Peyer's patch (tissue), 4 donors: ENCODE measurements at regions not wholly inside any gene's neighbourhood (a gene's known extent, or its start where the extent isn't known, plus 50 kb on each side); places are given as distances from the start of the nearest gene placed in this dataset.

Experiments
- DNase-seq, 3 donors: peaks; one replicate each; pipeline ENCODE4 v3.0.0-alpha.2; 2017 to 2019
- H3K27ac ChIP-seq, 4 donors: fragments of 200-600 bp; sonication (generic); one replicate each; pipeline ENCODE4 v1.5.1; 2016 to 2019
- H3K27me3 ChIP-seq, 2 donors: fragments of 200-600 bp; sonication (generic); one replicate each; pipeline ENCODE4 v1.5.1; 2019
- H3K36me3 ChIP-seq, 3 donors: fragments of 200-600 bp; sonication (generic); one replicate each; pipeline ENCODE4 v1.5.1; 2016 to 2019
- H3K4me1 ChIP-seq, 4 donors: fragments of 200-600 bp; sonication (generic); one replicate each; pipeline ENCODE4 v1.5.1; 2016 to 2019
- H3K4me3 ChIP-seq, 4 donors: fragments of 200-600 bp; sonication (generic); 1 replicate in 3 of 4; 2 replicates in 1 of 4; pipeline ENCODE4 v1.5.1; 2016 to 2019; ENCODE audit warnings: mild to moderate bottlenecking in 1 of 4
- H3K9me3 ChIP-seq, 4 donors: fragments of 200-600 bp; sonication (generic); one replicate each; pipeline ENCODE4 v1.5.1; 2016 to 2019; ENCODE audit warnings: mild to moderate bottlenecking in 1 of 4
- CTCF ChIP-seq, 6 experiments: fragments of 450-650 bp in 4 of 6; fragments of 200-600 bp in 2 of 6; sonication (generic) in 1 of 6; IDR thresholded peaks; one replicate each; pipeline ENCODE4 v1.5.1; 2017 to 2019; ENCODE audit warnings: antibody characterized with exemption in 6 of 6, mild to moderate bottlenecking in 3 of 6, moderate library complexity in 1 of 6
- POLR2A ChIP-seq, 2 donors: fragments of 450-650 bp; IDR thresholded peaks; one replicate each; pipeline ENCODE4 v1.5.1; 2017; ENCODE audit warnings: antibody characterized with exemption in 2 of 2, mild to moderate bottlenecking in 2 of 2, moderate library complexity in 2 of 2

GRCh38 chr6:47407300-47408281 lies 70.0 kb upstream of the CD2AP start:
- DNase-seq, result no peak
- no peak overlapping the region for H3K4me3 ChIP-seq
- no peaks in the 10 kb centered on the region for H3K36me3 ChIP-seq
- no peaks in the 10 kb centered on the region for H3K27me3 ChIP-seq
- TF ChIP-seq CTCF (IDR thresholded peaks at IDR 0.05) (no peak), POLR2A (IDR thresholded peaks at IDR 0.05) (peak in 1 of 2 donors; percentile 0)
- no peaks in the 10 kb centered on the region for H3K9me3 ChIP-seq
- peaks cover 0 to 29% (median 0%) of the 10 kb centered on the region in 4 donors for H3K4me1 ChIP-seq
- peak overlapping the region in 2 of 4 donors; percentile 21 to 71 for H3K27ac ChIP-seq

- Histone ChIP-seq H3K27ac (peak overlapping the region in 3 of 4 donors; percentile 23 to 50 (median 49)), H3K27me3 (no peaks in the 10 kb centered on the region), H3K4me3 (peak overlapping the region; percentile 11 to 46 (median 35)), H3K36me3 (no peaks in the 10 kb centered on the region), H3K9me3 (no peaks in the 10 kb centered on the region), H3K4me1 (peaks cover 0 to 4% (median under 1%) of the 10 kb centered on the region in 4 donors)
- TF ChIP-seq CTCF (IDR thresholded peaks at IDR 0.05), result peak; percentile 75 to 95 (median 92)
- no peak for TF ChIP-seq POLR2A (IDR thresholded peaks at IDR 0.05)
- DNase-seq, result peak in 2 of 3 donors; percentile 21 to 64
These were observed 63.7 kb upstream of the CD2AP start for GRCh38 chr6:47413752-47414422.

- DNase-seq, result no peak
These were observed 63.0 kb upstream of the CD2AP start for GRCh38 chr6:47414423-47415167.

GRCh38 chr6:47416396-47417345 lies 60.9 kb upstream of the CD2AP start:
- DNase-seq, result no peak
- peaks cover 0 to 15% (median 3%) of the 10 kb centered on the region in 4 donors for H3K4me1 ChIP-seq
- H3K27ac ChIP-seq, result no peak overlapping the region
- no peak overlapping the region for H3K4me3 ChIP-seq
- no peaks in the 10 kb centered on the region for H3K9me3 ChIP-seq
- H3K36me3 ChIP-seq, result no peaks in the 10 kb centered on the region
- no peaks in the 10 kb centered on the region for H3K27me3 ChIP-seq
- TF ChIP-seq CTCF (IDR thresholded peaks at IDR 0.05) (no peak), POLR2A (IDR thresholded peaks at IDR 0.05) (no peak)

More at GRCh38 chr6:47414423-47415167, 63.0 kb upstream of the CD2AP start:
- Histone ChIP-seq H3K27me3 (no peaks in the 10 kb centered on the region), H3K4me1 (peaks cover 0 to 7% (median 2%) of the 10 kb centered on the region in 4 donors), H3K4me3 (peak overlapping the region; percentile 11 to 46 (median 35)), H3K27ac (peak overlapping the region in 3 of 4 donors; percentile 23 to 50 (median 49)), H3K36me3 (no peaks in the 10 kb centered on the region), H3K9me3 (no peaks in the 10 kb centered on the region)
- TF ChIP-seq CTCF (IDR thresholded peaks at IDR 0.05) (peak in 1 of 6 experiments; percentile 5), POLR2A (IDR thresholded peaks at IDR 0.05) (no peak)
